Fibroblast of lung (primary cell): ENCODE measurements at regions not wholly inside any gene's neighbourhood (a gene's known extent, or its start where the extent isn't known, plus 50 kb on each side); places are given as distances from the start of the nearest gene placed in this dataset.

Experiments
- EZH2 ChIP-seq: IDR thresholded peaks from 2 replicates; pipeline ENCODE4 v1.5.1; 2012; ENCODE audit warnings: low read length, control low read depth, mild to moderate bottlenecking; ENCODE audit errors: missing control alignments
- TF ChIP-seq, protein P1 (sequence below), 2 donors: IDR thresholded peaks in 1 of 2; conservative IDR thresholded peaks in 1 of 2; 1 replicate in 1 of 2; 2 replicates in 1 of 2; pipeline ENCODE4 v1.5.1; 2011 to 2012; ENCODE audit warnings: low read length in 2 of 2, control low read depth in 1 of 2, inconsistent platforms in 1 of 2, low read depth in 1 of 2, mild to moderate bottlenecking in 1 of 2

DNA sequence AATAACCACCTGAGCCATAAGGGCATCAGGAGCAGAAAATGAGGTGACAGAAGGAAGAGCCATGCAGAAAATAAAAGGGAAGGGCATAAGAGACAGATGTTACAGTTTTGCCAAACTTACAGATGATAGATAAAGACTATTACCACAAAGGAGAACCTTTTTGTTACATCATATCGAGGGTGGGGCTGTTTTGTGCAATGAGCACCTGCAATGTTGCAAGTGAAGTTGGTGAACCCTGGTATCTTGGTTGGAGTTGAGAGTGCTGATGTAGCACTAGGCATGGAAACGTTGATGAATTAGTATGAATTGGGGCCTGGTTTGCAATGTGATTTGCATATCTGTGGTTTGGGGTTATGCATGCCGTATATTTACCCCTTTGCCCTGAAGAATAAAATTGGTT is 119.8 kb upstream of the TEX13D start:
- TF ChIP-seq, protein P1, sequence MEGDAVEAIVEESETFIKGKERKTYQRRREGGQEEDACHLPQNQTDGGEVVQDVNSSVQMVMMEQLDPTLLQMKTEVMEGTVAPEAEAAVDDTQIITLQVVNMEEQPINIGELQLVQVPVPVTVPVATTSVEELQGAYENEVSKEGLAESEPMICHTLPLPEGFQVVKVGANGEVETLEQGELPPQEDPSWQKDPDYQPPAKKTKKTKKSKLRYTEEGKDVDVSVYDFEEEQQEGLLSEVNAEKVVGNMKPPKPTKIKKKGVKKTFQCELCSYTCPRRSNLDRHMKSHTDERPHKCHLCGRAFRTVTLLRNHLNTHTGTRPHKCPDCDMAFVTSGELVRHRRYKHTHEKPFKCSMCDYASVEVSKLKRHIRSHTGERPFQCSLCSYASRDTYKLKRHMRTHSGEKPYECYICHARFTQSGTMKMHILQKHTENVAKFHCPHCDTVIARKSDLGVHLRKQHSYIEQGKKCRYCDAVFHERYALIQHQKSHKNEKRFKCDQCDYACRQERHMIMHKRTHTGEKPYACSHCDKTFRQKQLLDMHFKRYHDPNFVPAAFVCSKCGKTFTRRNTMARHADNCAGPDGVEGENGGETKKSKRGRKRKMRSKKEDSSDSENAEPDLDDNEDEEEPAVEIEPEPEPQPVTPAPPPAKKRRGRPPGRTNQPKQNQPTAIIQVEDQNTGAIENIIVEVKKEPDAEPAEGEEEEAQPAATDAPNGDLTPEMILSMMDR (conservative IDR thresholded peaks at IDR 0.05 in 1 of 2, IDR thresholded peaks at IDR 0.05 in 1 of 2; ENCODE audit: low read depth in 1 of 2, low read length in 2 of 2), result no peak
- no peak for TF ChIP-seq EZH2
